Uterus (tissue), 3 donors: ENCODE measurements at regions not wholly inside any gene's neighbourhood (a gene's known extent, or its start where the extent isn't known, plus 50 kb on each side); places are given as distances from the start of the nearest gene placed in this dataset.

Experiments
- DNase-seq, 2 donors: peaks; one replicate each; pipeline ENCODE4 v3.0.0-alpha.2; 2019 to 2020
- H3K27ac ChIP-seq, 2 donors: fragments of 200-600 bp; sonication (generic); 1 replicate in 1 of 2; 2 replicates in 1 of 2; pipeline ENCODE4 v1.5.1; 2016 to 2018
- H3K27me3 ChIP-seq, 2 donors: fragments of 200-600 bp; sonication (generic); one replicate each; pipeline ENCODE4 v1.5.1; 2018 to 2019; ENCODE audit warnings: control low read depth in 1 of 2
- H3K36me3 ChIP-seq, 2 donors: fragments of 200-600 bp; sonication (generic); one replicate each; pipeline ENCODE4 v1.5.1; 2019; ENCODE audit warnings: control low read depth in 1 of 2
- H3K4me1 ChIP-seq, 2 donors: fragments of 200-600 bp; sonication (generic); one replicate each; pipeline ENCODE4 v1.5.1; 2018 to 2019; ENCODE audit warnings: control low read depth in 1 of 2
- H3K4me3 ChIP-seq, 2 donors: fragments of 200-600 bp; sonication (generic); 1 replicate in 1 of 2; 2 replicates in 1 of 2; pipeline ENCODE4 v1.5.1; 2018 to 2019; ENCODE audit warnings: mild to moderate bottlenecking in 1 of 2
- H3K9me3 ChIP-seq, 2 donors: fragments of 200-600 bp; sonication (generic); one replicate each; pipeline ENCODE4 v1.5.1; 2019; ENCODE audit warnings: control low read depth in 1 of 2
- POLR2A ChIP-seq, 2 donors: fragments of 450-650 bp; IDR thresholded peaks; one replicate each; pipeline ENCODE4 v1.6.1; 2016; ENCODE audit warnings: antibody characterized with exemption in 2 of 2, mild to moderate bottlenecking in 1 of 2, moderate library complexity in 1 of 2
- intact Hi-C: fragments of 100-400 bp; cut with DNase I; formaldehyde crosslinking; loops from one replicate; pipeline ENCODE4 v1.15.1; 2023; ENCODE audit warnings: low total_unique reads
- TF ChIP-seq, protein P1 (sequence below), 4 experiments: fragments of 200-600 bp in 2 of 4; fragments of 450-650 bp in 2 of 4; sonication (generic) in 2 of 4; IDR thresholded peaks; one replicate each; pipeline ENCODE4 v1.5.1; 2016 to 2019; ENCODE audit warnings: antibody characterized with exemption in 4 of 4, mild to moderate bottlenecking in 2 of 4, moderate library complexity in 1 of 4
- donor health status: DM: yes; HTN: yes; CAD: no.

DNA sequence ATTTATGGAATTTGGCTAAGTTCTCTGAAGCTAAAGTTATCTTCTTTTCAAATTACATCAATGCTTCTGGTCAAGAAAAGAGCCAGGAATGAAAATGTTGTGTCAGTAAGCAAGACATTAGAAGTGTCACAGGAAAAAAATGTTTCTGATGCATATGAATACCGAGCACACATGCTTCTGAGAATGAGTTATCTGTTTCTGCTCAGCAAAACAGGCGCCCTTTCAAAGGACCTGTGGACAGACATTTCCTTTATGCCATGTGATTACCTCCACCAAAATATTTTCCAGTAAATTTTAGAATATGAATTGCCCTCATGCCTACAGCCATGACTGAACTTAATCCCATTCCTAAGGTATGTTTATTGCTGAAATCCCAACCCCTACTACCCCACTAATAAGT lies 55.4 kb upstream of the RNF180 start:
- TF ChIP-seq, protein P1, sequence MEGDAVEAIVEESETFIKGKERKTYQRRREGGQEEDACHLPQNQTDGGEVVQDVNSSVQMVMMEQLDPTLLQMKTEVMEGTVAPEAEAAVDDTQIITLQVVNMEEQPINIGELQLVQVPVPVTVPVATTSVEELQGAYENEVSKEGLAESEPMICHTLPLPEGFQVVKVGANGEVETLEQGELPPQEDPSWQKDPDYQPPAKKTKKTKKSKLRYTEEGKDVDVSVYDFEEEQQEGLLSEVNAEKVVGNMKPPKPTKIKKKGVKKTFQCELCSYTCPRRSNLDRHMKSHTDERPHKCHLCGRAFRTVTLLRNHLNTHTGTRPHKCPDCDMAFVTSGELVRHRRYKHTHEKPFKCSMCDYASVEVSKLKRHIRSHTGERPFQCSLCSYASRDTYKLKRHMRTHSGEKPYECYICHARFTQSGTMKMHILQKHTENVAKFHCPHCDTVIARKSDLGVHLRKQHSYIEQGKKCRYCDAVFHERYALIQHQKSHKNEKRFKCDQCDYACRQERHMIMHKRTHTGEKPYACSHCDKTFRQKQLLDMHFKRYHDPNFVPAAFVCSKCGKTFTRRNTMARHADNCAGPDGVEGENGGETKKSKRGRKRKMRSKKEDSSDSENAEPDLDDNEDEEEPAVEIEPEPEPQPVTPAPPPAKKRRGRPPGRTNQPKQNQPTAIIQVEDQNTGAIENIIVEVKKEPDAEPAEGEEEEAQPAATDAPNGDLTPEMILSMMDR (IDR thresholded peaks at IDR 0.05), result no peak
- no peak for TF ChIP-seq POLR2A (IDR thresholded peaks at IDR 0.05)
- no peak for DNase-seq
- Histone ChIP-seq H3K36me3 (no peaks in the 10 kb centered on the region), H3K27ac (no peak overlapping the region), H3K27me3 (no peaks in the 10 kb centered on the region), H3K9me3 (no peaks in the 10 kb centered on the region), H3K4me3 (no peak overlapping the region), H3K4me1 (no peaks in the 10 kb centered on the region)
- intact Hi-C loops, result no loop called here

DNA sequence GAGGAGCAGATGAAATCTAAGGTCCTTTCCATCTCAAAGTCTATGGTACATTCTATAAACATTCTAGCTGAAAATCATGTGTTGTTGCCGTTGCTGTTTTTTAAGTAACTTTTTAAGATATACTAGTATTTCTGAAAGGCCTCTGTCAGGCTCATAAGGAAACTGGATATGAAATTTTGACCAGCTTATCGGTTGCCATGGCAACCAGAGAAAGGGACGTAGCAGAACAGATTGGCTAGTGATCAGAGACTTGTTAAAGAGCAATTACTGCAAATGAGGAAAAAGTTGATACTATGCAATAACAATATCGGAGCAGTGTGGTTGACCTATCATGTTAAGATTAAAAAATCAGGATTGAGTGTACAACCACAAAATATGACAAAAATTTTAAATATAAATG lies 57.0 kb upstream of the RNF180 start:
- TF ChIP-seq, protein P1 (IDR thresholded peaks at IDR 0.05), result no peak
- TF ChIP-seq POLR2A (IDR thresholded peaks at IDR 0.05), result no peak
- Histone ChIP-seq H3K4me3 (no peak overlapping the region), H3K4me1 (no peaks in the 10 kb centered on the region), H3K36me3 (no peaks in the 10 kb centered on the region), H3K27me3 (no peaks in the 10 kb centered on the region), H3K27ac (no peak overlapping the region), H3K9me3 (no peaks in the 10 kb centered on the region)
- no peak for DNase-seq
- intact Hi-C loops, result no loop called here

DNA sequence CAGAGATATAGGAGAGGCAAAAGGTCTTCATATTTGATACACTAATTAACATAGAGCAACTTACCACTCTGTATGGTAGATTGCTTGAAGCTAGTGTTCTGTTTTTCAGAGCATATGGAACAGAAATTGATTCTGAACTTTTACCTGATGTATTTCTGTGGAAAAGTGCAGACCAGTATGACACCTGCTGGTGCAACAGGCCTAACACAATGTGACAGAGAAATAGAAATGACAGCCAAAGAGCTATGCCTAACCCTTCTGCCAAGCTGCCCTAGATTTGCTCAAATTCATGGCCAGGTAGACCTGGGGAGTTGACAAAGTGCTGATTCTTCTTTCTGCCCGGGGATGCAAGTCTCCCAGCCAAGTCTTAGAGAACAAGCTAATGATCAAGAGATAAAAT lies 65.4 kb upstream of the RNF180 start:
- H3K4me1 ChIP-seq, result no peaks in the 10 kb centered on the region
- no peak overlapping the region for H3K27ac ChIP-seq
- H3K4me3 ChIP-seq, result no peak overlapping the region
- TF ChIP-seq, protein P1 (IDR thresholded peaks at IDR 0.05), result no peak
- TF ChIP-seq POLR2A (IDR thresholded peaks at IDR 0.05), result no peak
- H3K36me3 ChIP-seq, result no peaks in the 10 kb centered on the region
- H3K27me3 ChIP-seq, result no peaks in the 10 kb centered on the region
- H3K9me3 ChIP-seq, result no peaks in the 10 kb centered on the region
- intact Hi-C loops, result no loop called here
- no peak for DNase-seq

DNA sequence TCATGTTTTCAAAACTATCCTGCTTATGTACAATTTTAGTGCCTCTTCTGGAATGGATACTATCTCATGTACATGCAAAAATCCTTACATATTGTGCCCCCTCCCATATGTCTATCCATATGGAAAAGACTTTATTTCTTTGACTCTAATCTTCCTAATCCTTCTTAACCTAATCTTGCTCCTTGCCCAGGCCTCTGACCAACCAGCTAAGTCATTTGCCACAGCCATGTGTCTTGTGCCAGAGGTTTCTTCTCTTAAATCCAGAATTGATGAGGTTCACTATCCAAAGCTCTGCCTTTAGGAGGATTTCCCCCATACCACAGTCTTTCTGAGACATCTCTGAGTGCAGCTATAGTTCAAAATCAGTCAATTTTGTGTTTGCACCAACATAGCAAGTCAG lies 68.9 kb upstream of the RNF180 start:
- H3K4me1 ChIP-seq, result no peaks in the 10 kb centered on the region
- no peaks in the 10 kb centered on the region for H3K36me3 ChIP-seq
- no peak overlapping the region for H3K27ac ChIP-seq
- H3K27me3 ChIP-seq, result no peaks in the 10 kb centered on the region
- no peaks in the 10 kb centered on the region for H3K9me3 ChIP-seq
- no peak for DNase-seq
- intact Hi-C loops, result no loop called here
- no peak overlapping the region for H3K4me3 ChIP-seq
- TF ChIP-seq, protein P1 (IDR thresholded peaks at IDR 0.05), result no peak
- TF ChIP-seq POLR2A (IDR thresholded peaks at IDR 0.05), result no peak

DNA sequence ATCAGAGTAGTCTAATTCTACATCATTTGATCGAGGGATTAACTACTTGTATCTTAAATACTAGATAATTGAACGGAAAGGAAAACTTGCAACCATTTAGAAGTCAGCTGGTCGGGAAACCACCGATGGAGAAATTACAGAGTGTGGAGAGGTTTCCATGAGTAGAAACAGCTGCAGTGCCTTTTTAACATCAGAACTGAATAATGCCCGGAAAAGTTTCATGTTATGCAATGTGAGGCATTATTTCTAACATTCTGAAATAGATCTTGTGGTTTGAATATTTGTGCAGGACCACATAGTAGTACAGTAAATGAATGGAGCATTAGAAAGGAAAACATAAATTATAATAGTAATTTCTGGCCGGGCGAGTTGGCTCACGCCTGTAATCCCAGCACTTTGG lies 88.1 kb upstream of the RNF180 start:
- TF ChIP-seq, protein P1 (IDR thresholded peaks at IDR 0.05), result no peak
- no peak for TF ChIP-seq POLR2A (IDR thresholded peaks at IDR 0.05)
- DNase-seq, result no peak
- no peaks in the 10 kb centered on the region for H3K4me1 ChIP-seq
- H3K27me3 ChIP-seq, result no peaks in the 10 kb centered on the region
- H3K36me3 ChIP-seq, result no peaks in the 10 kb centered on the region
- intact Hi-C loops, result no loop called here
- H3K9me3 ChIP-seq, result no peaks in the 10 kb centered on the region
- H3K27ac ChIP-seq, result no peak overlapping the region
- H3K4me3 ChIP-seq, result no peak overlapping the region
